ENCODE measurements at regions not wholly inside any gene's neighbourhood (a gene's known extent, or its start where the extent isn't known, plus 50 kb on each side); places are given as distances from the start of the nearest gene placed in this dataset.

DNA sequence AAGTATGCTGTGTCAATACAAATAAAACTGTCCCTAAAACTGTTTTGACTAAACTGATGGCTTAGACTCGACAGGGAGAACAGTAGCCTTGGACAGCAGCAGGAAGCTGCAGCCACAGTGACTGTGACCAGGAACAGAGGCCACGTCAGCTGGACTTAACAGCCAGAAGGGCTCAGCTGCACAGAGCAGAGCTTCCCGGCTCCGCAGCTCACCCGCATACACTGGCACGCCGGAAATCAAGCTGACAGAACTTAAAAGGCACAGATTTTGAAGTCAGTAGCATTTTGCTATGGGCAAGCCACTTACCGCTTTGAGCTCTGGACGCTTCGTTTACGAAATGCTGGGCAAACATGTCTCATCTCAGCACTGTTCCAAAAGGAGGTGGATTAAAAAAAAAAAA is 769.7 kb upstream of the AUTS2 start:
- TF ChIP-seq, protein P1, sequence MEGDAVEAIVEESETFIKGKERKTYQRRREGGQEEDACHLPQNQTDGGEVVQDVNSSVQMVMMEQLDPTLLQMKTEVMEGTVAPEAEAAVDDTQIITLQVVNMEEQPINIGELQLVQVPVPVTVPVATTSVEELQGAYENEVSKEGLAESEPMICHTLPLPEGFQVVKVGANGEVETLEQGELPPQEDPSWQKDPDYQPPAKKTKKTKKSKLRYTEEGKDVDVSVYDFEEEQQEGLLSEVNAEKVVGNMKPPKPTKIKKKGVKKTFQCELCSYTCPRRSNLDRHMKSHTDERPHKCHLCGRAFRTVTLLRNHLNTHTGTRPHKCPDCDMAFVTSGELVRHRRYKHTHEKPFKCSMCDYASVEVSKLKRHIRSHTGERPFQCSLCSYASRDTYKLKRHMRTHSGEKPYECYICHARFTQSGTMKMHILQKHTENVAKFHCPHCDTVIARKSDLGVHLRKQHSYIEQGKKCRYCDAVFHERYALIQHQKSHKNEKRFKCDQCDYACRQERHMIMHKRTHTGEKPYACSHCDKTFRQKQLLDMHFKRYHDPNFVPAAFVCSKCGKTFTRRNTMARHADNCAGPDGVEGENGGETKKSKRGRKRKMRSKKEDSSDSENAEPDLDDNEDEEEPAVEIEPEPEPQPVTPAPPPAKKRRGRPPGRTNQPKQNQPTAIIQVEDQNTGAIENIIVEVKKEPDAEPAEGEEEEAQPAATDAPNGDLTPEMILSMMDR (conservative IDR thresholded peaks at IDR 0.05 in 1 of 2, IDR thresholded peaks at IDR 0.05 in 1 of 2; ENCODE audit: low read depth in 1 of 2, low read length in 2 of 2): no peak
- no peak for TF ChIP-seq EZH2 (IDR thresholded peaks at IDR 0.05; ENCODE audit: low read length, missing control alignments)

All from fibroblast of lung (primary cell).